ENCODE measurements at regions not wholly inside any gene's neighbourhood (a gene's known extent, or its start where the extent isn't known, plus 50 kb on each side); places are given as distances from the start of the nearest gene placed in this dataset.
"Not testable (repeated sequence)": the region's sequence is repeated elsewhere in the genome, so short reads cannot be mapped to it uniquely, and the experiment has no call there.

DNA sequence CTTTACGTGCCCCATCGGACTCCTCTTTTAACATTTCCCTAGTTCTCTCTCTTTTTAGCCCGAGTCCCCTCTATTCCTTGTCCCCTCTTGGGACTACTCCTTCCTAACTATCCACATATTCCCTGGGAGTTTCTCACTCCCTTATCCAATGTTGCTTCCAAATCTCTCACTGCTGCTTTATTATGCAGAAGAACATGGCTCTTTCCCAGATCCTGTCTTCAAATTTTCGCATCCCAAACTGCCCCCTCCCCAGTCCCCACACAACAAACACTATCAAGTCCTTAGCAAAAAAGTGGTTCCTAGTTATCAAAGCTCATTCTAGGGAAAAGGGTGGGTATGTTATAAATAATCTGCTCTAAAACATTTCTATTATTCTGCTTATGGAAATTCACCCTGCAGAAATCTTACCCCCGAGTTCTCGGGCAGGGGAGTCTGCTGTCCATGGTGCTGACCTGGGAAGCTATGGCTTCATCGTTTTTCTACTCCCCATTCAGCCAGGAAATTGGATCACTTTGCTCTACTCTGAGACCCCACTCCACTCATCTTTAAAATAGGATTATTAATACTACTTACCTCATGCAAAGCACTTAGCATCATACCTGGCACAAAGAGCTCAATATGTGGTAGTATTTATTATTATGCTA is 393.5 kb downstream of the BUD13 start:
- Histone ChIP-seq H3K27ac (ENCODE audit: low read depth) (no peak overlapping the region), H3K36me3 (ENCODE audit: insufficient read depth) (no peaks in the 10 kb centered on the region), H3K4me1 (ENCODE audit: insufficient read depth) (no peaks in the 10 kb centered on the region), H3K4me3 (ENCODE audit: low read depth, low read length) (no peak overlapping the region)
- peak; percentile 50 for DNase-seq (ENCODE audit: extremely low spot score)
- WGBS = 38% methylated on average over 7 of the region's 7 CpGs

DNA sequence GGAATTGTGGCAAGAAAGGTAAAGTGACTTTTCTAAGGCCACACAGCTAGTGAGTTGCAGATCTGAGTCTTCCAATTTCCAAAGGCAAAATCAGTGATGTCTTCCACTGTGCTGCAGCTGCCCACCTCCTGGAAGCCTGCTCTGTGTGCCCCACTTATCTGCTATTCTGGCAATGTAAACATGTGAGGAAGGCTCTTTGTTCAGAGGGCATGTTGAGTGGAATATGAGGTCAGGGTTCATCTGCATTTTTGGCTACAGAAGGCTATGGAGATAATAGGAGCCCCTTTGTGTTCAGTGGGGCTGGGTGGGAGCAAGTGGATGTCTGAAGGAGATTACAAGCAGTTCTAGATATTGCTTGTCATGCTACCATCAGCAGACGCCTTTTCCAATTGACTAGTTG is 396.2 kb downstream of the BUD13 start:
- 15% methylated on average over 1 of the region's 1 CpG for WGBS
- no peaks in the 10 kb centered on the region for H3K36me3 ChIP-seq (ENCODE audit: insufficient read depth)
- no peak overlapping the region for H3K27ac ChIP-seq (ENCODE audit: low read depth)
- H3K4me3 ChIP-seq (ENCODE audit: low read depth, low read length) = no peak overlapping the region
- DNase-seq (ENCODE audit: extremely low spot score) = no peak
- H3K4me1 ChIP-seq (ENCODE audit: insufficient read depth) = no peaks in the 10 kb centered on the region

DNA sequence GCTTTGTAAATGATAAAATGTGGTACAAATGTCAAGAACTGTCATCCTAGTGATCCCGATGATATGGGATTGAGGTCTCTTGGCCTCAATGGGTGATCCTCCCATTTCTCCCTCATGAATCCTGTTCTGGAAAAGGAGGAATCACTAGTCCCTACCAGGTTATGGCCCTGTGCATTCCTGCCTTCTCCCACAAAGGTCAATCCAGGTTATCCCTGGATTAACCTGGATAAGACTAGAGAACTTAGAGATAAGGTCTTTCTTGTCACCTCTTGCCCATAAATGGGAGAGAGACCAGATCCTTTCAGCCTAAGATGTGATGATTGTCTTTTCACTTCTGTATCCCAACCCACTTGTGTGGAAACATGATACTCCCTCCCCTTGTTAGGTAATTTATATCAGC is 396.7 kb downstream of the BUD13 start:
- Histone ChIP-seq H3K4me3 (ENCODE audit: low read depth, low read length) (no peak overlapping the region), H3K36me3 (ENCODE audit: insufficient read depth) (no peaks in the 10 kb centered on the region), H3K27ac (ENCODE audit: low read depth) (no peak overlapping the region), H3K4me1 (ENCODE audit: insufficient read depth) (no peaks in the 10 kb centered on the region)
- DNase-seq (ENCODE audit: extremely low spot score) = no peak
- WGBS = 73% methylated on average over 1 of the region's 1 CpG

DNA sequence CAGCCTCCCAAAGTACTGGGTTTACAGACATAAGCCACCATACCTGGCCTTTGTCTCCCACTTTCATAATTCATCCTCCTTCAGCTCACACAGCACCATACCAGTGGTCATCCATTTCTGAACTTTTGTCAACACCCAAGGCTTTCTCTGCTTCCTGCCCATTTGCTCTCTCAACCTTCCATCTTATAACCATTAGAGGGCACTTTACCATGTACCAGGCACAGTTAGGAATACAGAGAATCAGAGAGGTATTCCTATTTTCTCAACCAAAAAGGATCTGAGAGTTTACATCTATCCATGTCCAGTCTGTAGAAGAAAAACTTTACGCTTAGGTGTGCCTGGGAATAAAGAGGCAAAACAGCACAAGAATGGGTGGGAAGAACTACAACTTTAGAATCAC is 397.6 kb downstream of the BUD13 start:
- no peak for DNase-seq (ENCODE audit: extremely low spot score)
- no peak overlapping the region for H3K27ac ChIP-seq (ENCODE audit: low read depth)
- no peaks in the 10 kb centered on the region for H3K4me1 ChIP-seq (ENCODE audit: insufficient read depth)
- no peaks in the 10 kb centered on the region for H3K36me3 ChIP-seq (ENCODE audit: insufficient read depth)
- WGBS = 91% methylated on average over 1 of the region's 1 CpG
- H3K4me3 ChIP-seq (ENCODE audit: low read depth, low read length) = no peak overlapping the region

DNA sequence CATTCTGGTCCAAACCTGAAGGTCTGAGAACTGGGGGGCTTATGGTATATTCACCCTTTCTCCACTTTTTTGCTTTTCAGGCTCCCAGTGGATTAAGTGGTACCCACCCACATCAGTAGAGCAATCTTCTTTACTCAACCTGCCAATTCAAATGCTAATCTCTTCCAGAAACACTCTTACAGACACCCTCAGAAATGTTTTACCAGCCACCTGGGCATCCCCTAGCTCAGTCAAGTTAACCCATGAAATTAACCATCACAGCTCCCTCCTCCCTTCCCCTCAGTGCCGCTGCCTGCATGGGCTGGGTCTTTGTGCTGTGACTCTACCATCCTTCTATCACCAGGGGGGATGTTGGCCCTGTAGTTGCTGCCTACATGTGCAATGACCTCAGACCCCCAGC is 398.7 kb downstream of the BUD13 start:
- 78% methylated on average over 1 of the region's 1 CpG for WGBS
- no peak for DNase-seq (ENCODE audit: extremely low spot score)
- no peaks in the 10 kb centered on the region for H3K36me3 ChIP-seq (ENCODE audit: insufficient read depth)
- no peak overlapping the region for H3K27ac ChIP-seq (ENCODE audit: low read depth)
- no peaks in the 10 kb centered on the region for H3K4me1 ChIP-seq (ENCODE audit: insufficient read depth)
- no peak overlapping the region for H3K4me3 ChIP-seq (ENCODE audit: low read depth, low read length)

DNA sequence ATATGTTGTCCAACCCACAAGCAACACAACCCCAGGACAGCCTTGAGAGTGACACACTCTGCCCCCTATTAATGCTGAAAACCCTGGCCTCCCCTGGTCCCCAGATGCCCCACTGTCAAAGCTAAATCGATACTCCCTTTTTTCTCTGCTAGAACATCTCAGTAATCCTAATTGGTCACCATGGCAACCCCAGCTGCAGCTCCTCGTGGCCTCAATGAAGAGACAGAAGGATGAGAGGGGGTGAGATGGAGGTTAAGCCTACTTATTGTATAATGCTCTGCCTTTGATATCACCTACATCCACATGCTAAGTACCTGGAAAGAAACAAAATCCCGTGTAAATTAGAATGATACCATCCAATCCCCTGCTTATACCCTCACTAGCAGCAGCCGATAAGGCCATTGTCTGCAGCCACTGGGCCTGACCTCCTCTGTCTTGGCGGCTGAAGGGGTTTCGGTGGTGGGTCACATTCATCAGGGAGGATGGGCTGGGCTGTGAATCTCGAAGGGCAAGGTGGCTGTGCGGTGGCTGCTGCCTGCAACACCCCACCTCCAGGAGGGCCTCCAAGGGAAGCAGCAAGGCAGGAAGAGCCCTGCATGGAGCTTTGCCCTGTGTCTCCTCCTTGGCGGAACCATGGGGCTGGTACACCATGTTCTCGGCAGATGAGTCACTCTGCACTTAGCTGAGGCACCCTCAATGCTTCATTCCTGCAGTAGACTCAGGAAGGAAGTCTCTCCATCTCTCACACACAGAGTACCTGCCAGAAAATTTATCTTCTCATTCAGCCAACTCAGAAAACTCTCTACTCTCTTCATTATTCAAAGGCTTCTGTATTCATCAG is 399.5 kb downstream of the BUD13 start:
- 68% methylated on average over 10 of the region's 10 CpGs for WGBS
- no peak overlapping the region for H3K27ac ChIP-seq (ENCODE audit: low read depth)
- DNase-seq (ENCODE audit: extremely low spot score) = no peak

DNA sequence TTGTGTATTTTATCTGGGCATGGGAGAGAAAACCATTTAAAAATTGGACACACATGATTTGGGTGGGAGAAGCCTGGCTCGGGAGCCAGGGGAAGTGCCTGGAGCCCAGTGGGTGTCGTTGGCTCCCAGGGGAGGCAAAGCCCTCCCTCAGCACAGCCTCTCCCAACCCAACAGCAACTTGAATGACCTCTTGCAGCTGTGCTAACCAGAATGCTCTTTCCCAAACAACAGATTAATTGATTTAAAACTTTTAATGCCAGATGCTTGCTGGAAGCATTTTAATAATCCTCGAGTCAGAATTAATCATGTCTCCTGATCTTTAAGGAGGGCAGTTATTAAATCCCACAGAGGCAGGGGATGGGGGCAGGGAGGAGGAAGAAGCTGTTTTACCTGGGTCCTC is 401.6 kb downstream of the BUD13 start:
- no peak for DNase-seq (ENCODE audit: extremely low spot score)
- WGBS = 44% methylated on average over 3 of the region's 3 CpGs
- no peaks in the 10 kb centered on the region for H3K4me1 ChIP-seq (ENCODE audit: insufficient read depth)

More for the DNA sequence above, 399.5 kb downstream of the BUD13 start:
- H3K4me1 ChIP-seq (ENCODE audit: insufficient read depth) = no peaks in the 10 kb centered on the region
- no peak overlapping the region for H3K4me3 ChIP-seq (ENCODE audit: low read depth, low read length)
- H3K36me3 ChIP-seq (ENCODE audit: insufficient read depth) = no peaks in the 10 kb centered on the region

DNA sequence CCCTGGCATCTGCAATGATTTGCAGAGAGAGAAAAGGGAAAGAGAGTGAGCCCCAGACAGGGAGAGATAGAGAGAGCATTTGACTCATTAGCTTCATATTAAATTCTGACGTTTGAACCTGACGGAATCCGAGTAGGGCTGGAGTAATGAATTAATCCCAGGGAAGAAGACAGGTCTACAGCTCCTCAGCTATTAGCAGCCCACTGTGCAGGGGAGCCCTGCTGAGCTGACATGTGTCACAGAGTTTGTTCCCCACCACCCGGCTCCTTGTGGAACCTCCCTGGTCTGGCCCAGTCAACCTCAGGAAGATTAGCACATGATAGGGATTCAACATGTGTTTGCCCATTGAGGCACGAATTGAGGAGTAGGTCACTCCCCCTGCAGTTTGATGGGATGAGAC is 404.0 kb downstream of the BUD13 start:
- Histone ChIP-seq H3K27ac (ENCODE audit: low read depth) (no peak overlapping the region), H3K4me3 (ENCODE audit: low read depth, low read length) (no peak overlapping the region), H3K4me1 (ENCODE audit: insufficient read depth) (no peaks in the 10 kb centered on the region), H3K36me3 (ENCODE audit: insufficient read depth) (no peaks in the 10 kb centered on the region)
- no peak for DNase-seq (ENCODE audit: extremely low spot score)
- 59% methylated on average over 5 of the region's 5 CpGs for WGBS

More for the DNA sequence above, 401.6 kb downstream of the BUD13 start:
- no peak overlapping the region for H3K27ac ChIP-seq (ENCODE audit: low read depth)
- no peaks in the 10 kb centered on the region for H3K36me3 ChIP-seq (ENCODE audit: insufficient read depth)
- H3K4me3 ChIP-seq (ENCODE audit: low read depth, low read length) = no peak overlapping the region

DNA sequence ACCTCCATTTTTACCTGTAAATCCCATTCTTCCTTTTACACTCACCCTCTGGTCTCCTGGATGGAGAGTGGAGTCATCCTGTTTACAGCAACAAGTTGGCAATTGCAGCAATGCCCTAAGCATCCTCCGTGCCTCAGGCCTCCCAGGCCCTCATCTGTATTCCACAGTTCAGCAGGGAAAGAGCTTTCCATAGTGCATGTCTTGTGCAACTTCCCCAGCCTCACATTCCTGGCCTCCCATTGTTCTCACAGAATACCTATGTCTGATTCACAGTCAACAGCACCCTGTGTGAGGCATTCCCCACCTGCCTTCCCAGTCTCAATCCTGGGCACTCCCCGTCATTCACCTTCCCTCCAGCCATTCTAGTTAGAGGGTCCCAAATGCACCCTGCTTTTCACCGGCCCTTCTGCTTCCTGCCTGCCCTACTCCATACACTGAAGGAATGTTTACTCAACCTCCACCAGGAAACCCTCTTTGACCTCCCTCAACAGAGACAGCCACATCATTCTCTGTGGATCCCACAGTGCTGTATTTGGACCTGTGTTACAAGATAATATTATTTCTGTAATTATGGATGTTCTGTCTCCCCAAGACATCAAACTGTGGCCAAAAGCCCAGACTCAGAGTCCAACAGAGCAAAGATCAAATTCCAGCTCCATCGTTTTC is 405.7 kb downstream of the BUD13 start:
- no peaks in the 10 kb centered on the region for H3K4me1 ChIP-seq (ENCODE audit: insufficient read depth)
- H3K4me3 ChIP-seq (ENCODE audit: low read depth, low read length) = no peak overlapping the region
- 40% methylated on average over 4 of the region's 4 CpGs for WGBS
- no peak overlapping the region for H3K27ac ChIP-seq (ENCODE audit: low read depth)
- no peak for DNase-seq (ENCODE audit: extremely low spot score)
- H3K36me3 ChIP-seq (ENCODE audit: insufficient read depth) = no peaks in the 10 kb centered on the region

DNA sequence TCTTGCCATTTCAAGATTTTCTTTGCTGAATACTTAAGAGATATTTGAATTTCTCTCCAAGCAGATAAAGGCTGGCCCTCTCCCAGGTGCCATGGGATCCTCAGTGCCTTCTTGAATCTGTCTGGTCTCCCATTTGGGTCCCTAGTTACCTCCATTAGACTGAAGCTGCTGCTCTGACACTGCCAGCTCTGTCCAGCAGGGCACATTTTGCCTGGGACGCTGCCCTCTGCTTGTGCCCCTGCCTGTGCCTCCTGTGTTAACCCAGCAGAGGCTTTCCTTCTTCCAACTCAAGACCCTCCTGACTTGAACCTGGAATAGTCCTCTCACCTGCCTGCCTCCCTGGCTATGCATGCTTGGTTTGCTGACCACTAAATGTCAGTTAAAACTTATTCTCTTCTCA is 406.3 kb downstream of the BUD13 start:
- no peak overlapping the region for H3K27ac ChIP-seq (ENCODE audit: low read depth)
- no peaks in the 10 kb centered on the region for H3K36me3 ChIP-seq (ENCODE audit: insufficient read depth)
- no peaks in the 10 kb centered on the region for H3K4me1 ChIP-seq (ENCODE audit: insufficient read depth)
- no peak overlapping the region for H3K4me3 ChIP-seq (ENCODE audit: low read depth, low read length)
- DNase-seq (ENCODE audit: extremely low spot score) = no peak
- WGBS = 53% methylated on average over 1 of the region's 1 CpG

DNA sequence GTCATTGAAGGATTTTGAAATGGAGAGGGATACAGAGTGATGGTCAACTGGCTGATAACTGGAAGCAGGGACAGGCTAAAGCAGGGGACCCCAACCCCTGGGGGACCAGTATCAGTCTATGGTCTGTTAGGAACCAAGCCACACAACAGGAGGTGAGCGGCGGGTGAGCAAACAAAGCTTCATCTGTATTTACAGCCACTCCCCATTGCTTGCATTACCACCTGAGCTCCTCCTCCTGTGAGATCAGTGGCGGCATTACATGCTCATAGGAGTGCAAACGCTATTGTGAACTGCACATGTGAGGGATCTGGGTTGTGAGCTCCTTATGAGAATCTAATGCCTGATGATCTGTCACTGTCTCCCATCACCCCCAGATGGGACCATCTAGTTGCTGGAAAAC is 407.9 kb downstream of the BUD13 start:
- not testable (repeated sequence) for H3K36me3 ChIP-seq (ENCODE audit: insufficient read depth); H3K4me3 ChIP-seq (ENCODE audit: low read depth, low read length); H3K27ac ChIP-seq (ENCODE audit: low read depth); H3K4me1 ChIP-seq (ENCODE audit: insufficient read depth); DNase-seq (ENCODE audit: extremely low spot score)
- 93% methylated on average over 4 of the region's 4 CpGs for WGBS

DNA sequence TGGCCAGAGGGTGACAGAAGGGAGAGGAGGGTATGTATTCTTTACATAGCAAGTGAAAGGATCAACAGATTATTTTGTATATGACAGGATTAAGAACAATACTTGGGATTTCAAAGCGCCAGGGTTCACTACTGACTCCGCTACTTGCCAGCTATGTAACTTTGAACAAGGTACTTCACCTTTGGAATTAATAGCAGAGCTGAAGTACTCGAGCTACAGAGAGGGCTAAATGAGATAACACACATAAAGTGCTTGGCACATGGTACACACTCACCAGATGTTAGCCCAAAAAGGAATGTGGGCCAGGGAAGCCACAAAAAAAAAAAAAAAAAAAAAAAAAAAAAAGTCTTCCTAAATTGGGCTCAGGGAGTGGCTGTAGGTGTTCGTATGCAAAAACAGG is 408.4 kb downstream of the BUD13 start:
- no peaks in the 10 kb centered on the region for H3K4me1 ChIP-seq (ENCODE audit: insufficient read depth)
- WGBS = 69% methylated on average over 4 of the region's 4 CpGs
- no peaks in the 10 kb centered on the region for H3K36me3 ChIP-seq (ENCODE audit: insufficient read depth)
- no peak for DNase-seq (ENCODE audit: extremely low spot score)
- no peak overlapping the region for H3K27ac ChIP-seq (ENCODE audit: low read depth)
- no peak overlapping the region for H3K4me3 ChIP-seq (ENCODE audit: low read depth, low read length)

DNA sequence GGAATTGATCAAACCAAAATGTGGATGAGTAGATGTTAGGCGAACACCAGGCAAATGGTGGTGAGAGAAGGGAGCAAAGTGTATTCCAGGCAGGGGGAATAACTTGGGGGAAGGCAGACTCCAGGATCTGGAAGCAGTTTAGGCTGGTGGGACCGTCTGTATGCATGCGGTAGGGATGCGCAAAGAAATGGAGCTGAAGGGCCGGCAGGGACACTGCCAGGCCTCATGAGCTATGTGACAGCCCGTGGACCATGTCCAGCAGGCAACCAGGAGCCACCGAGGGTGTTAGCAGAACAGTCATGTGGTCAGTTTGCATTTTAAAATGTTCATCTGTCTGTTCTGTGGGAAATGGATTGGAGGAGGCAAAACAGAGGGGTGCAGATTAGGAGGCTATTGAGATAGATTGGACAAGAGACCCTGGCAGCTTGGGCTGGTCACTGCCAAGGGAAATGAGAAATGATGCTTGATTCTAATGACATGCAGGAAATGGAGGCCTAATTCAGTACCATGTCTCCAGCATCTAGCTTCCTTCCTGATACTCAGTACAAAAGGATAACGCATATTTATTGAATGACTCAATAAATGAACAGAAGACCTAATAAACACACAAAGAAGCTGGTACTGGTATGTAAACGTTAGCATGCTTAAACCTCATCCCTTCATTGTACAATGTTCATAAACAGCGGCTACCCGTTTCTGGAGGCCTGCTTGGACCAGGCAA is 412.4 kb downstream of the BUD13 start:
- WGBS = 66% methylated on average over 11 of the region's 11 CpGs
- Histone ChIP-seq H3K4me3 (ENCODE audit: low read depth, low read length) (no peak overlapping the region), H3K36me3 (ENCODE audit: insufficient read depth) (no peaks in the 10 kb centered on the region), H3K27ac (ENCODE audit: low read depth) (no peak overlapping the region), H3K4me1 (ENCODE audit: insufficient read depth) (no peaks in the 10 kb centered on the region)
- DNase-seq (ENCODE audit: extremely low spot score) = no peak
